SU-DHL-6 (cell line): ENCODE measurements at regions not wholly inside any gene's neighbourhood (a gene's known extent, or its start where the extent isn't known, plus 50 kb on each side); places are given as distances from the start of the nearest gene placed in this dataset.

ENCODE experiments used
- H2AFZ ChIP-seq: fragments of 200-600 bp; sonication (generic); 2 replicates; pipeline ENCODE4 v1.6.1; 2014; ENCODE audit warnings: low read depth, mild to moderate bottlenecking, moderate library complexity, mixed read lengths, antibody characterized with exemption, low read length; ENCODE audit not compliant: severe bottlenecking
- H3F3A ChIP-seq: fragments of 200-600 bp; shearing (Covaris generic); 2 replicates; pipeline ENCODE4 v1.6.0; 2016; ENCODE audit warnings: antibody characterized with exemption, mild to moderate bottlenecking; ENCODE audit not compliant: insufficient read depth
- H3K27ac ChIP-seq: fragments of 200-600 bp; sonication (generic); 2 replicates; pipeline ENCODE4 v1.5.1; 2016; ENCODE audit warnings: low read depth, mild to moderate bottlenecking, low read length, moderate library complexity, mixed read lengths
- H3K27me3 ChIP-seq: fragments of 200-600 bp; sonication (generic), shearing (Covaris generic); 2 replicates; pipeline ENCODE4 v1.6.0; 2014; ENCODE audit warnings: mild to moderate bottlenecking, low read length
- H3K36me3 ChIP-seq: fragments of 200-600 bp; sonication (generic); 2 replicates; pipeline ENCODE4 v1.6.1; 2014; ENCODE audit warnings: mild to moderate bottlenecking, low read length, mixed read lengths
- H3K4me2 ChIP-seq: fragments of 300-600, 200-600 bp; shearing (Covaris generic), sonication (generic); 2 replicates; pipeline ENCODE4 v1.6.0; 2014; ENCODE audit warnings: low read length, low read depth, mild to moderate bottlenecking; ENCODE audit not compliant: poor library complexity, severe bottlenecking
- H3K4me3 ChIP-seq: fragments of 200-600 bp; sonication (generic); 2 replicates; pipeline ENCODE4 v1.5.1; 2014; ENCODE audit warnings: antibody characterized with exemption, low read length, mild to moderate bottlenecking, mixed read lengths; ENCODE audit not compliant: insufficient read depth, poor library complexity, severe bottlenecking
- H3K79me2 ChIP-seq: fragments of 200-600 bp; sonication (generic); 2 replicates; pipeline ENCODE4 v1.6.1; 2014; ENCODE audit warnings: mild to moderate bottlenecking, low read length, moderate library complexity; ENCODE audit not compliant: insufficient read depth
- H3K9ac ChIP-seq: fragments of 200-600 bp; sonication (generic); 2 replicates; pipeline ENCODE4 v1.7.0; 2014; ENCODE audit warnings: mild to moderate bottlenecking, low read length
- H3K9me2 ChIP-seq: fragments of 200-600 bp; sonication (generic); replicated peaks from 2 replicates; pipeline ENCODE4 v1.6.1; 2014; ENCODE audit warnings: low read length; ENCODE audit not compliant: insufficient read depth
- H3K9me3 ChIP-seq: fragments of 200-600 bp; sonication (generic); 2 replicates; pipeline ENCODE4 v1.6.1; 2014; ENCODE audit warnings: low read length, mixed read lengths; ENCODE audit not compliant: insufficient read depth
- H4K20me1 ChIP-seq: fragments of 200-600 bp; sonication (generic); 2 replicates; pipeline ENCODE4 v1.6.1; 2014; ENCODE audit warnings: low read depth, mild to moderate bottlenecking, antibody characterized with exemption, low read length, moderate library complexity, mixed read lengths
- EZH2phosphoT487 ChIP-seq: fragments of 200-600 bp; sonication (generic), shearing (Covaris generic); conservative IDR thresholded peaks from 2 replicates; pipeline ENCODE4 v1.6.1; 2018; ENCODE audit warnings: mild to moderate bottlenecking, antibody characterized with exemption, low read length, moderate library complexity, mixed read lengths
- TF ChIP-seq, protein P1 (sequence below): fragments of 200-600 bp; sonication (generic); IDR thresholded peaks from one replicate; pipeline ENCODE4 v1.5.1; 2017; ENCODE audit warnings: antibody characterized with exemption, mild to moderate bottlenecking, low read length, moderate library complexity; ENCODE audit not compliant: insufficient read depth, poor library complexity, severe bottlenecking

DNA sequence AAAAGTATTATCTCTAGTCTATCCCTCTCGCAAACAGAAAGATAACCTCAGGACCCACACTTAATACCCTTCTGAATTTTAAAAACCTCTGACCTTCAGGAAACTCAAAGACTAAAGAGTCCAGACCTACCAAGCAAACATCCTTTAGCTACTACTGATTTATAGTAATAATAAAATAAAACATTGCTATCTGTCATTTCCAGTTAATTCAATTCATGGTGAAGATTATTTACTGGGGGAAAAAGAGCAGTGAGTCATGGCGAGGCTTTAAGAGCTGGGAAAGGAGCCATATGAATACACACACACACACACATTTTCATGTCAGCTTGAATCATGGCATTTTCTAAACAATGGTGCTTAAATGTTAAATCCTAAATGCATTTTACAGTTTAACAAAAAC, 87.1 kb downstream of the FAM76B start:
- Histone ChIP-seq H3K27ac (no peak overlapping the region), H2AFZ (no peak overlapping the region), H3K79me2 (no peaks in the 10 kb centered on the region), H3K9me2 (no peaks in the 10 kb centered on the region), H4K20me1 (no peaks in the 10 kb centered on the region), H3K4me3 (no peak overlapping the region), H3K9me3 (no peaks in the 10 kb centered on the region), H3K4me2 (no peak overlapping the region), H3K27me3 (no peaks in the 10 kb centered on the region), H3K36me3 (no peaks in the 10 kb centered on the region), H3F3A (no peaks in the 10 kb centered on the region), H3K9ac (no peak overlapping the region)
- TF ChIP-seq, protein P1, sequence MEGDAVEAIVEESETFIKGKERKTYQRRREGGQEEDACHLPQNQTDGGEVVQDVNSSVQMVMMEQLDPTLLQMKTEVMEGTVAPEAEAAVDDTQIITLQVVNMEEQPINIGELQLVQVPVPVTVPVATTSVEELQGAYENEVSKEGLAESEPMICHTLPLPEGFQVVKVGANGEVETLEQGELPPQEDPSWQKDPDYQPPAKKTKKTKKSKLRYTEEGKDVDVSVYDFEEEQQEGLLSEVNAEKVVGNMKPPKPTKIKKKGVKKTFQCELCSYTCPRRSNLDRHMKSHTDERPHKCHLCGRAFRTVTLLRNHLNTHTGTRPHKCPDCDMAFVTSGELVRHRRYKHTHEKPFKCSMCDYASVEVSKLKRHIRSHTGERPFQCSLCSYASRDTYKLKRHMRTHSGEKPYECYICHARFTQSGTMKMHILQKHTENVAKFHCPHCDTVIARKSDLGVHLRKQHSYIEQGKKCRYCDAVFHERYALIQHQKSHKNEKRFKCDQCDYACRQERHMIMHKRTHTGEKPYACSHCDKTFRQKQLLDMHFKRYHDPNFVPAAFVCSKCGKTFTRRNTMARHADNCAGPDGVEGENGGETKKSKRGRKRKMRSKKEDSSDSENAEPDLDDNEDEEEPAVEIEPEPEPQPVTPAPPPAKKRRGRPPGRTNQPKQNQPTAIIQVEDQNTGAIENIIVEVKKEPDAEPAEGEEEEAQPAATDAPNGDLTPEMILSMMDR, result no peak
- TF ChIP-seq EZH2phosphoT487, result no peak

DNA sequence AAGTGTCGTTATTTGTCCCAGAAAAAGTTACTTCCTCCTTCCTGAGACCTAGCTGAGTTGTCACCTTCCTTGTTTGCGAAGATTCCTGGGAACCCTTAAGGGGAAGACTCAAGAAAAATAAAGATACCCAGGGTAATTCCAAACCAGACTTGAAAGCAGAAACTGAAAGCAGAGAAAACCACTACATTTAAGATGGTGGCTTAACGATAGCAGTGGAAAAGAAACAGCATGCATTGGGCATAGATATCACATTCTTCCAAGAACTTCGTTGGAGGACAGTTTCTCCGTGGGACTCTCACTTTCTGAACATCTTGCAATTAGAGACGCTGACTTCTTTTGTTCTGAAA, 89.1 kb downstream of the FAM76B start:
- no peaks in the 10 kb centered on the region for H3K36me3 ChIP-seq
- H3K27me3 ChIP-seq, result no peaks in the 10 kb centered on the region
- no peak overlapping the region for H3K27ac ChIP-seq
- TF ChIP-seq, protein P1, result no peak
- no peak for TF ChIP-seq EZH2phosphoT487
- H3K4me3 ChIP-seq, result no peak overlapping the region
- H3K9me2 ChIP-seq, result no peaks in the 10 kb centered on the region
- H3F3A ChIP-seq, result no peaks in the 10 kb centered on the region
- H3K79me2 ChIP-seq, result no peaks in the 10 kb centered on the region
- H4K20me1 ChIP-seq, result no peaks in the 10 kb centered on the region
- H3K4me2 ChIP-seq, result no peak overlapping the region
- H3K9me3 ChIP-seq, result no peaks in the 10 kb centered on the region
- H3K9ac ChIP-seq, result no peak overlapping the region
- no peak overlapping the region for H2AFZ ChIP-seq

DNA sequence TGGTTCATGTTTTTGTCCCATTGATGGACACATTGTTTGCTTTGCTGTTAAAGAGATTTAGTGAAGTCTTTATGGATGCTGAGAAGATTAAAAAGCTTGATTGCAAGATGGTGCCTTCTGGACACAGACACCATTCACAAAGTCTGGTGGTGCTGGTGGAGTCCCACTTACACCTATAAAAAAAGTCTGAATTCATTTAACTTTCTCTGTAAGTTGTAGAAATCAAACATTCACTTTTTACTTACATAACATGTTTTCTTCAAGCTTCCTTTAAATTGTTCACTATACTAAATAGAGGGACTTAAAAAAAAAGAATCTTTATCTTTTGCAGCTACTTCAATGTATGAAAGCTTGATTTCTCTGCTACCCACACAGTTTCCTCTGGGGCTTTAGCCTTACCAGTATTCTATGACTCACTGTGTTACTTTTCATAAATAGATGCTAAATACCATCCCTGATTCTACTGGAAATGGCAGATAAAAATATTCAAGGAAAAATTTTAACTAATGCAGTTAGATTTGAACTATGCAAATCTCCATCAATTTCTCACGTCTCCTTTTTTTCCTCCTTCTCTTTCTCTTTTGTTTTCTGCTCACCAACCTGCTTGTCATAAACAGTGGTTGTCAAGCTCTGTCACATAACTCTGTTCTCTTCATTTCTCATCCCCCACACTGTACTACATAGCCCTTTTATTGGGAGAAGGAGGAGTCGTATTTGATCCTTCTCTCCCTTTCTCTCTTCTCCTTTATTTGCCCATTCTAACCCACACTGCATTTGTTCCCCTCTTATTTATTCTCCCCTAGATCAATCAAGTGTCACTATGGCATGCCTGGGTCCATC, 89.7 kb downstream of the FAM76B start:
- H4K20me1 ChIP-seq, result no peaks in the 10 kb centered on the region
- no peaks in the 10 kb centered on the region for H3K79me2 ChIP-seq
- no peaks in the 10 kb centered on the region for H3K9me3 ChIP-seq
- H2AFZ ChIP-seq, result no peak overlapping the region
- no peaks in the 10 kb centered on the region for H3F3A ChIP-seq
- H3K4me2 ChIP-seq, result no peak overlapping the region
- TF ChIP-seq, protein P1, result no peak
- no peak for TF ChIP-seq EZH2phosphoT487
- no peaks in the 10 kb centered on the region for H3K36me3 ChIP-seq
- H3K4me3 ChIP-seq, result no peak overlapping the region
- H3K9me2 ChIP-seq, result no peaks in the 10 kb centered on the region
- no peaks in the 10 kb centered on the region for H3K27me3 ChIP-seq
- no peak overlapping the region for H3K9ac ChIP-seq
- no peak overlapping the region for H3K27ac ChIP-seq
